GM13976 (cell line): ENCODE measurements at regions not wholly inside any gene's neighbourhood (a gene's known extent, or its start where the extent isn't known, plus 50 kb on each side); places are given as distances from the start of the nearest gene placed in this dataset.
A peak's percentile ranks its signal among the peaks of the same experiment; 100 is the strongest.

Experiments used
- DNase-seq: peaks from one replicate; pipeline ENCODE4 v3.0.0; 2012; ENCODE audit warnings: low spot score
- CTCF ChIP-seq: IDR thresholded peaks from 2 replicates; pipeline ENCODE4 v1.5.1; 2012; ENCODE audit warnings: borderline replicate concordance, mild to moderate bottlenecking; ENCODE audit not compliant: insufficient read depth; ENCODE audit errors: extremely low read depth, missing control alignments, control extremely low read depth
- in situ Hi-C: fragments of 300-500 bp; cut with MboI; formaldehyde crosslinking; loops from one replicate; pipeline ENCODE4 v1.12.0; 2022; ENCODE audit warnings: low sequenced_read_pairs, mixed read lengths, inconsistent platforms; ENCODE audit not compliant: unreplicated experiment

DNA sequence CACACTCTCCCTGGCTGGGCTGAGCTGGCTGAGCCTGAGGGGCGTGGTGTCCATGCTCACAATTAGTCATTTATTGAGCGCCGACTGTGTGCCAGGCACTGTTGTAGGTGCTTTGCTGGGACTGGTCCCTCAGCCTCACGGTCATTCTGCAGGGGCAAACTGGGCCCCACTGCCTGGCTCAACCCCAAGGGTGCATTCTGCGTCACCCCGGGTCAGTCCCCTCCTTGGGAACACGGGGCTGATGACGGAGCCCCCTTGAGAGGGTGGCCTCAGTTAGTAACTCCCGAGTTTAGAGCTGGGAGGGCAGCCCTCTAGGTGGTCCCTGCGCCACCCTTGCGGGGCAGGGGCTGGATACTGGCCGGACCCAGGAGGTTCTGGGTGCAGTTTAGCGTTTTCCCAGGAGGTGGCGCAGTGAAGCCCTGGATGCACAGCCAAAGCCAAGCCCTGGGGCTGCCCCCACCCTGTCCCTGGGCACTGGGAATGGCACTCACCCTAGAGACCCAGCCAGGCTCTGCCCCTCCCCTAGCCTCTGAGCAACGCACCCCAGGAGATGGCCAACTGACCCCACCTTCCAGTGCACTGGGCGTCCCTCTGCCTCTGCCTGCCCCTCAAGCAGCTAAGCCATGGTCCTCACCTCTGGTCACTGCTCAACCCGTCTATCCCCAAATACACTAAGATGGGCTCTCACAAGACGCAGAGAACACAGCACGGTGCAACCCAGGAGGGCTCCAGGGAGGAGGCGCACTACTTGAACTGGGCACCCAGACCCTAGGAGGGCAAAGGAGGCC is 243.2 kb upstream of the GSE1 start:
- TF ChIP-seq CTCF: peak; percentile 70
- in situ Hi-C loops: no loop called here
- DNase-seq: peak; percentile 86

DNA sequence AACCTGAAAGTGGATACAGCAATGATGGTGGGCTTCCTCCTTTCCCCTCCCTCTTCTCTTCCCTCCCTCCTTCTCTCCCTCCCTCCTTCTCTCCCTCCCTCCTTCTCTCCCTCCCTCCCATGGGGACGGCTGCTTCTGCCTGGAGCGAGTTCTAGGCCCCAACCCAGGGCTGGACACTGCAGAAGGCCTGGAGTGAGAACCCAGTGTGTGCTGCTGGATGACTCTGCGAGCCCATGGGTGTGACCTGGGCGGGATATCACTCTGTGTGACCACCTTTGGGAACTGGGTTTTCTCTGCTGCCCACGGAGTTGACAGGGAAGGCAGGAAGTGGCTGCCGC is 242.6 kb upstream of the GSE1 start:
- in situ Hi-C loops: no loop called here
- TF ChIP-seq CTCF: no peak
- DNase-seq: no peak

DNA sequence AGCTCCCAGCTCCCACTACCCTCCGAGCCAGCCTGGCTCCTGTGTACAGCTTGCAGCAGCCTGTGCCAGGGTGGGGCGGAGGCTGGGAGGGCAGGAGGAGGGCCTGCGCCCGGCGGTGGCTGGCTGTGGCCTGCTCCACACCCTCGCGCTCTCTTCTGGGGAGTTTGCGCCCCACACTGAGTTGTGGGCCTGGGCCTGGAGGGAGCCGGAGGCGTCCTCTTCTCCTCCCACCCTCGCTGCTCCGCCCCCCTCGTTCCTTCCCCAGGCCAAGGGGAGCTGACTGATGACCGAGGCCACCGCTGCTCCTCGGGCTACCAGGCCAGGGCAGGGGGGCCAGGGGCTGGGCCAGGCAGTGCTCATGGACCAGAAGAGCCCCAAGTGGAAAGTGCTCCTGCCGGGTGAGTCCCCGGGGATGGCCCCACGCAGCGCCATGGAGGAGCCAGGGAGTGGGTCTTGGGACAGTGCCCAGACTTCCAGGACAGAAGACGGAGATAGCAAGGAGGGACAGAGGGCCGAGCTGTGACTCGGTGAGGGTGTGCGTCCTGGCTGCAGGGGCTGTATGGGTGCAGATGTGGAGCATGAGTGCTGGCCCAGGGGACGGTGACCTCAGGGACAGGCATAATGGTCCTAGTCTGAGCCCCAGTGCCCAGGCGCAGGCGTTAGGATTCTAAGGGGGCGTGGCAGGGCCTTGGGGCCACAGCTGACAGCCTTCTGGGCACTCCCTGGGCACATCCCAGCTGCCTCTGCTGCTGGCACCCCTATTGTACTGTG is 242.1 kb upstream of the GSE1 start:
- DNase-seq: no peak
- in situ Hi-C loops: no loop called here
- no peak for TF ChIP-seq CTCF

GRCh38 chr16:85371948-85372347 is 241.2 kb upstream of the GSE1 start:
- no peak for DNase-seq
- TF ChIP-seq CTCF: no peak
- in situ Hi-C loops: no loop called here

DNA sequence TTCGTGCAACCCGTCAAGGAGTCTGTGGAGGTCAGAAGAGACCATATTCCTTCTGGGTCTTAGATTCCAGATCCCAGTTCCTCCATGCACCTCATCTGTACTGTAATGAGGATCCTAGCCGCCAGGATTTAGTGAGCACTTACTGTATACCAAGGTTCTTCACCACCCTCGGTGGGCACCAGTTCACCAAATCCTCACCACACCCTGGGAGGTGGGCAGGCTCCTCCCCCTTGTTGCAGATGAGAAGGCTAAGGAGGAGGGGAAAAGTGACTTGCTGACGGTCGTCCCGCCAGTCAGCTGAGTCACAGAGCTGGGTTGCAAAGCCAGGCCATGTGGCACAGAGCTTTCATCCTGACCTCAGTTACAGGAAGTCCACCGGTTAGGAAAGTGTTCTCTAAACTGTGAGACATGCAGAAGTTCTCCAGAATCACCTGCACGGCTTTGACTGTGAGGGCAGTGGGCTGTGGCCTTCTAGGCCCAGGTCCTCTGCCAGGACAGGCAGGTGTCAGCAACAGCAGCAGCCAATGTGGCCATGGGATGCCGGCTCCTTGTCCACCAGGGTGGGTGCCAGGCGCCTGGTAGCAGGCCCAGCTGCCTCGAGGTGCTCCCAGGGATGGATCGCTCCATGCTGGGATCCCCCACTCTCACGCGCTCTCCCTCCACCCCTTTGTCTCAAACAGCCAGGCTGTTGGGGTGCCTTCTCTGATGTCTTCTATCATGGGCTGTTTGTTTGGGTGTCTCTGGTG is 240.3 kb upstream of the GSE1 start:
- in situ Hi-C loops: no loop called here
- no peak for DNase-seq
- no peak for TF ChIP-seq CTCF

GRCh38 chr16:85373741-85374570 is 239.2 kb upstream of the GSE1 start:
- no peak for DNase-seq
- in situ Hi-C loops: no loop called here
- TF ChIP-seq CTCF: no peak
